ENCODE measurements at regions not wholly inside any gene's neighbourhood (a gene's known extent, or its start where the extent isn't known, plus 50 kb on each side); places are given as distances from the start of the nearest gene placed in this dataset.

GRCh38 chr6:167529444-167530335 lies 204.8 kb downstream of the TTLL2 start (continued):
- TF ChIP-seq E2F2 (CRISPR knock-in tag; IDR thresholded peaks at IDR 0.05; ENCODE audit: borderline replicate concordance) (no peak), ARID5B (CRISPR knock-in tag; IDR thresholded peaks at IDR 0.05) (peak; percentile 40; the same call in 1 of the 2 replicates), BCL6 (CRISPR knock-in tag; IDR thresholded peaks at IDR 0.05) (0 out of 2 replicates have a peak, but pooled peaks have one; percentile 13), ZNF281 (CRISPR knock-in tag; IDR thresholded peaks at IDR 0.05; ENCODE audit: borderline replicate concordance) (no peak), RXRB (CRISPR knock-in tag; IDR thresholded peaks at IDR 0.05; ENCODE audit: borderline replicate concordance) (peak; percentile 58)
- TF ChIP-seq, protein P1, sequence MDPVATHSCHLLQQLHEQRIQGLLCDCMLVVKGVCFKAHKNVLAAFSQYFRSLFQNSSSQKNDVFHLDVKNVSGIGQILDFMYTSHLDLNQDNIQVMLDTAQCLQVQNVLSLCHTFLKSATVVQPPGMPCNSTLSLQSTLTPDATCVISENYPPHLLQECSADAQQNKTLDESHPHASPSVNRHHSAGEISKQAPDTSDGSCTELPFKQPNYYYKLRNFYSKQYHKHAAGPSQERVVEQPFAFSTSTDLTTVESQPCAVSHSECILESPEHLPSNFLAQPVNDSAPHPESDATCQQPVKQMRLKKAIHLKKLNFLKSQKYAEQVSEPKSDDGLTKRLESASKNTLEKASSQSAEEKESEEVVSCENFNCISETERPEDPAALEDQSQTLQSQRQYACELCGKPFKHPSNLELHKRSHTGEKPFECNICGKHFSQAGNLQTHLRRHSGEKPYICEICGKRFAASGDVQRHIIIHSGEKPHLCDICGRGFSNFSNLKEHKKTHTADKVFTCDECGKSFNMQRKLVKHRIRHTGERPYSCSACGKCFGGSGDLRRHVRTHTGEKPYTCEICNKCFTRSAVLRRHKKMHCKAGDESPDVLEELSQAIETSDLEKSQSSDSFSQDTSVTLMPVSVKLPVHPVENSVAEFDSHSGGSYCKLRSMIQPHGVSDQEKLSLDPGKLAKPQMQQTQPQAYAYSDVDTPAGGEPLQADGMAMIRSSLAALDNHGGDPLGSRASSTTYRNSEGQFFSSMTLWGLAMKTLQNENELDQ (CRISPR knock-in tag; IDR thresholded peaks at IDR 0.05; ENCODE audit: borderline replicate concordance) = no peak
